H9 (cell line): ENCODE measurements at regions not wholly inside any gene's neighbourhood (a gene's known extent, or its start where the extent isn't known, plus 50 kb on each side); places are given as distances from the start of the nearest gene placed in this dataset.

ENCODE experiments used
- DNase-seq: peaks from one replicate; pipeline ENCODE4 v3.0.0-alpha.2; 2017
- H2AFZ ChIP-seq: one replicate; pipeline ENCODE4 v1.6.1; 2013; ENCODE audit warnings: mild to moderate bottlenecking, low read length, control low read depth, moderate library complexity
- H2AK5ac ChIP-seq: 2 replicates; pipeline ENCODE4 v1.6.1; 2013; ENCODE audit warnings: low read length, control low read depth, mixed read lengths; ENCODE audit not compliant: insufficient read length
- H2BK120ac ChIP-seq: one replicate; pipeline ENCODE4 v1.6.1; 2013; ENCODE audit warnings: low read depth, mild to moderate bottlenecking, low read length, control low read depth, inconsistent platforms; ENCODE audit not compliant: poor library complexity, severe bottlenecking
- H2BK12ac ChIP-seq: 2 replicates; pipeline ENCODE4 v1.6.1; 2013; ENCODE audit warnings: low read length, control low read depth, mixed read lengths, low read depth; ENCODE audit not compliant: insufficient read length
- H2BK15ac ChIP-seq: 2 replicates; pipeline ENCODE4 v1.6.1; 2013; ENCODE audit warnings: low read depth, low read length, control low read depth
- H2BK20ac ChIP-seq: one replicate; pipeline ENCODE4 v1.6.1; 2013; ENCODE audit warnings: low read depth, mild to moderate bottlenecking, low read length, control low read depth, inconsistent platforms; ENCODE audit not compliant: poor library complexity, severe bottlenecking
- H2BK5ac ChIP-seq: 2 replicates; pipeline ENCODE4 v1.6.1; 2013; ENCODE audit warnings: low read length, control low read depth, mixed read lengths; ENCODE audit not compliant: insufficient read length
- H3K14ac ChIP-seq: 2 replicates; pipeline ENCODE4 v1.6.1; 2013; ENCODE audit warnings: low read length, control low read depth; ENCODE audit not compliant: insufficient read depth
- H3K18ac ChIP-seq: 2 replicates; pipeline ENCODE4 v1.6.1; 2013; ENCODE audit warnings: low read depth, mild to moderate bottlenecking, mixed read lengths, low read length, control low read depth; ENCODE audit not compliant: insufficient read length
- H3K23ac ChIP-seq: 2 replicates; pipeline ENCODE4 v1.6.1; 2013; ENCODE audit warnings: low read length, control low read depth, mixed read lengths, low read depth; ENCODE audit not compliant: insufficient read length
- H3K23me2 ChIP-seq: 2 replicates; pipeline ENCODE4 v1.6.1; 2013; ENCODE audit warnings: low read depth, mild to moderate bottlenecking, mixed read lengths, low read length, control low read depth; ENCODE audit not compliant: insufficient read length, poor library complexity, severe bottlenecking
- H3K27ac ChIP-seq: 2 replicates; pipeline ENCODE4 v1.5.1; 2013; ENCODE audit warnings: low read length, control low read depth, mixed read lengths, low read depth; ENCODE audit not compliant: insufficient read length
- H3K27me3 ChIP-seq: 2 replicates; pipeline ENCODE4 v1.6.1; 2013; ENCODE audit warnings: low read length, control low read depth, inconsistent platforms; ENCODE audit not compliant: insufficient read depth
- H3K4ac ChIP-seq: 2 replicates; pipeline ENCODE4 v1.6.1; 2013; ENCODE audit warnings: low read depth, mild to moderate bottlenecking, control low read depth, inconsistent platforms, low read length, moderate library complexity
- H3K4me1 ChIP-seq: 2 replicates; pipeline ENCODE4 v1.6.1; 2013; ENCODE audit warnings: low read length, control low read depth, inconsistent platforms; ENCODE audit not compliant: insufficient read depth
- H3K4me2 ChIP-seq: 2 replicates; pipeline ENCODE4 v1.6.1; 2013; ENCODE audit warnings: low read length, control low read depth, mixed read lengths; ENCODE audit not compliant: insufficient read length, insufficient read depth
- H3K56ac ChIP-seq: 2 replicates; pipeline ENCODE4 v1.6.1; 2013; ENCODE audit warnings: low read depth, mild to moderate bottlenecking, mixed read lengths, low read length, control low read depth; ENCODE audit not compliant: insufficient read length
- H3K79me1 ChIP-seq: 2 replicates; pipeline ENCODE4 v1.6.1; 2013; ENCODE audit warnings: low read depth, mild to moderate bottlenecking, moderate library complexity, low read length, control low read depth, inconsistent platforms; ENCODE audit not compliant: insufficient read depth, poor library complexity, severe bottlenecking
- H3K79me2 ChIP-seq: 2 replicates; pipeline ENCODE4 v1.6.1; 2013; ENCODE audit warnings: low read length, control low read depth, inconsistent platforms; ENCODE audit not compliant: insufficient read depth
- H3K9ac ChIP-seq: 2 replicates; pipeline ENCODE4 v1.6.1; 2013; ENCODE audit warnings: low read length, control low read depth, mixed read lengths; ENCODE audit not compliant: insufficient read length; ENCODE audit errors: extremely low read depth
- H3K9me3 ChIP-seq: one replicate; pipeline ENCODE4 v1.6.1; 2013; ENCODE audit warnings: low read depth, low read length, inconsistent platforms; ENCODE audit not compliant: control insufficient read depth
- H3T11ph ChIP-seq: one replicate; pipeline ENCODE4 v1.6.1; 2013; ENCODE audit warnings: mild to moderate bottlenecking, low read length, control low read depth, inconsistent platforms
- H4K20me1 ChIP-seq: one replicate; pipeline ENCODE4 v1.6.1; 2013; ENCODE audit not compliant: control insufficient read depth, insufficient read length, insufficient read depth
- H4K5ac ChIP-seq: 2 replicates; pipeline ENCODE4 v1.6.1; 2013; ENCODE audit warnings: low read depth, mild to moderate bottlenecking, mixed read lengths, low read length, control low read depth; ENCODE audit not compliant: insufficient read length
- H4K8ac ChIP-seq: replicated peaks from 2 replicates; pipeline ENCODE4 v1.6.1; 2013; ENCODE audit warnings: low read length, control low read depth, mixed read lengths, low read depth; ENCODE audit not compliant: insufficient read length
- H4K91ac ChIP-seq: 2 replicates; pipeline ENCODE4 v1.6.1; 2013; ENCODE audit warnings: low read depth, mild to moderate bottlenecking, moderate library complexity, mixed read lengths, low read length, control low read depth; ENCODE audit not compliant: insufficient read length
- H3K27ac Mint-ChIP-seq, 3 experiments: 2 replicates in 2 of 3; 3 replicates in 1 of 3; pipeline ENCODE4 v1.8.0; 2020 to 2021; ENCODE audit warnings: mixed read lengths in 3 of 3, mild to moderate bottlenecking in 1 of 3, moderate library complexity in 1 of 3
- H3K27me3 Mint-ChIP-seq: 2 replicates; pipeline ENCODE4 v1.8.0; 2021; ENCODE audit warnings: low read depth, mild to moderate bottlenecking, moderate library complexity, mixed read lengths
- H3K36me3 Mint-ChIP-seq, 3 experiments: 2 replicates in 2 of 3; 3 replicates in 1 of 3; pipeline ENCODE4 v1.8.0; 2020 to 2021; ENCODE audit warnings: low read depth in 3 of 3, mixed read lengths in 3 of 3; ENCODE audit not compliant: insufficient read depth in 1 of 3
- H3K4me1 Mint-ChIP-seq, 2 experiments: 2 replicates each; pipeline ENCODE4 v1.8.0; 2020; ENCODE audit warnings: mixed read lengths in 2 of 2
- H3K4me3 Mint-ChIP-seq, 2 experiments: 2 replicates in 1 of 2; 3 replicates in 1 of 2; pipeline ENCODE4 v1.8.0; 2020 to 2021; ENCODE audit warnings: mild to moderate bottlenecking in 2 of 2, mixed read lengths in 2 of 2, moderate library complexity in 1 of 2
- H3K9me3 Mint-ChIP-seq, 2 experiments: 2 replicates in 1 of 2; 3 replicates in 1 of 2; pipeline ENCODE4 v1.8.0; 2020; ENCODE audit warnings: mild to moderate bottlenecking in 2 of 2, mixed read lengths in 2 of 2, moderate library complexity in 1 of 2
- WGBS: extraction: QIAGEN DNeasy Blood & Tissue Kit; methylation state at CpG from one replicate; pipeline ENCODE4 v1.1.7; 2013; ENCODE audit warnings: missing lambda C conversion rate, low lambda C conversion rate, mixed read lengths; ENCODE audit not compliant: insufficient read length; ENCODE audit errors: extremely low coverage; 5-methylcytosine and 5-hydroxymethylcytosine counted together
- TF ChIP-seq, protein P1 (sequence below): fragments of 200-600 bp; sonication (generic); conservative IDR thresholded peaks from 3 replicates; pipeline ENCODE4 v1.8.0; 2021; ENCODE audit warnings: antibody characterized with exemption, mild to moderate bottlenecking

- no peak overlapping the region for H4K8ac ChIP-seq
- H3K36me3 Mint-ChIP-seq = no peaks in the 10 kb centered on the region; a peak in 3 of 7 replicates
- no peak for DNase-seq
- no peak overlapping the region for H3K4me3 Mint-ChIP-seq
- no peak overlapping the region for H2BK15ac ChIP-seq
- no peak overlapping the region for H4K91ac ChIP-seq
- no peak overlapping the region for H3T11ph ChIP-seq
- no peaks in the 10 kb centered on the region; the same call in 1 of the 2 replicates for H3K27me3 Mint-ChIP-seq
- H3K79me1 ChIP-seq = no peaks in the 10 kb centered on the region
- H3K23ac ChIP-seq = no peak overlapping the region
- WGBS = no CpG with 5 or more reads among the region's 3 CpGs
- H3K14ac ChIP-seq = no peak overlapping the region
- no peaks in the 10 kb centered on the region for H3K27me3 ChIP-seq
- no peak overlapping the region for H3K4me2 ChIP-seq
- no peaks in the 10 kb centered on the region for H4K20me1 ChIP-seq
- no peaks in the 10 kb centered on the region for H3K4me1 ChIP-seq
- TF ChIP-seq, protein P1, sequence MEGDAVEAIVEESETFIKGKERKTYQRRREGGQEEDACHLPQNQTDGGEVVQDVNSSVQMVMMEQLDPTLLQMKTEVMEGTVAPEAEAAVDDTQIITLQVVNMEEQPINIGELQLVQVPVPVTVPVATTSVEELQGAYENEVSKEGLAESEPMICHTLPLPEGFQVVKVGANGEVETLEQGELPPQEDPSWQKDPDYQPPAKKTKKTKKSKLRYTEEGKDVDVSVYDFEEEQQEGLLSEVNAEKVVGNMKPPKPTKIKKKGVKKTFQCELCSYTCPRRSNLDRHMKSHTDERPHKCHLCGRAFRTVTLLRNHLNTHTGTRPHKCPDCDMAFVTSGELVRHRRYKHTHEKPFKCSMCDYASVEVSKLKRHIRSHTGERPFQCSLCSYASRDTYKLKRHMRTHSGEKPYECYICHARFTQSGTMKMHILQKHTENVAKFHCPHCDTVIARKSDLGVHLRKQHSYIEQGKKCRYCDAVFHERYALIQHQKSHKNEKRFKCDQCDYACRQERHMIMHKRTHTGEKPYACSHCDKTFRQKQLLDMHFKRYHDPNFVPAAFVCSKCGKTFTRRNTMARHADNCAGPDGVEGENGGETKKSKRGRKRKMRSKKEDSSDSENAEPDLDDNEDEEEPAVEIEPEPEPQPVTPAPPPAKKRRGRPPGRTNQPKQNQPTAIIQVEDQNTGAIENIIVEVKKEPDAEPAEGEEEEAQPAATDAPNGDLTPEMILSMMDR = no peak; the same call in 2 of the 3 replicates
- no peak overlapping the region for H2BK12ac ChIP-seq
- no peak overlapping the region; a peak in 1 of 7 replicates for H3K27ac Mint-ChIP-seq
- H3K9me3 ChIP-seq = no peaks in the 10 kb centered on the region
- H2AK5ac ChIP-seq = no peak overlapping the region
- no peaks in the 10 kb centered on the region for H3K23me2 ChIP-seq
- H3K18ac ChIP-seq = no peak overlapping the region
- no peak overlapping the region for H3K9ac ChIP-seq
- H2BK120ac ChIP-seq = no peak overlapping the region
- H3K4me1 Mint-ChIP-seq = peaks cover 9 to 19% of the 10 kb centered on the region in 2 experiments
- no peak overlapping the region for H2BK5ac ChIP-seq
- no peak overlapping the region for H2BK20ac ChIP-seq
- no peak overlapping the region for H2AFZ ChIP-seq
- H3K79me2 ChIP-seq = 0 out of 2 replicates have a peak, but pooled peaks cover 1% of the 10 kb centered on the region
- no peaks in the 10 kb centered on the region for H3K9me3 Mint-ChIP-seq
- no peak overlapping the region for H3K4ac ChIP-seq
- H3K56ac ChIP-seq = no peak overlapping the region
- no peak overlapping the region for H3K27ac ChIP-seq
- H4K5ac ChIP-seq = no peak overlapping the region
These were observed 702.1 kb upstream of the COBL start for GRCh38 chr7:52018680-52019054.
